SK-N-MC (cell line): ENCODE measurements at regions not wholly inside any gene's neighbourhood (a gene's known extent, or its start where the extent isn't known, plus 50 kb on each side); places are given as distances from the start of the nearest gene placed in this dataset.

Source experiments
- DNase-seq: peaks from one replicate; pipeline ENCODE4 v3.0.0-alpha.2; 2011; ENCODE audit warnings: low read depth, low spot score
- H3K27ac ChIP-seq: fragments of 200-600 bp; sonication (generic); 2 replicates; pipeline ENCODE4 v1.5.1; 2016; ENCODE audit warnings: mixed run types
- H3K36me3 ChIP-seq: fragments of 200-600 bp; sonication (generic); 2 replicates; pipeline ENCODE4 v1.6.1; 2017; ENCODE audit warnings: antibody characterized with exemption, low read length, mixed read lengths; ENCODE audit not compliant: insufficient read depth
- H3K4me3 ChIP-seq: fragments of 200-600 bp; sonication (generic); 2 replicates; pipeline ENCODE4 v1.5.1; 2016
- H3K9ac ChIP-seq: fragments of 200-600 bp; sonication (generic); 2 replicates; pipeline ENCODE4 v1.8.0; 2017; ENCODE audit warnings: mixed run types, mixed read lengths; ENCODE audit not compliant: insufficient read length
- H3K9me3 ChIP-seq: fragments of 200-600 bp; sonication (generic); 2 replicates; pipeline ENCODE4 v1.6.1; 2017; ENCODE audit warnings: low read depth, mild to moderate bottlenecking, antibody characterized with exemption, low read length, moderate library complexity, mixed read lengths
- EZH2 ChIP-seq: fragments of 200-600 bp; sonication (generic); IDR thresholded peaks from one replicate; pipeline ENCODE4 v1.6.1; 2017; ENCODE audit warnings: antibody characterized with exemption
- FOXP2 ChIP-seq: optimal IDR thresholded peaks from 2 replicates; pipeline ENCODE3; 2011; ENCODE audit warnings: mild to moderate bottlenecking, moderate library complexity; ENCODE audit not compliant: insufficient read depth; ENCODE audit errors: extremely low read length, control extremely low read depth
- POLR2AphosphoS5 ChIP-seq: IDR thresholded peaks from 2 replicates; pipeline ENCODE4 v1.6.1; 2012; ENCODE audit warnings: mild to moderate bottlenecking, low read depth, low read length, borderline replicate concordance

DNA sequence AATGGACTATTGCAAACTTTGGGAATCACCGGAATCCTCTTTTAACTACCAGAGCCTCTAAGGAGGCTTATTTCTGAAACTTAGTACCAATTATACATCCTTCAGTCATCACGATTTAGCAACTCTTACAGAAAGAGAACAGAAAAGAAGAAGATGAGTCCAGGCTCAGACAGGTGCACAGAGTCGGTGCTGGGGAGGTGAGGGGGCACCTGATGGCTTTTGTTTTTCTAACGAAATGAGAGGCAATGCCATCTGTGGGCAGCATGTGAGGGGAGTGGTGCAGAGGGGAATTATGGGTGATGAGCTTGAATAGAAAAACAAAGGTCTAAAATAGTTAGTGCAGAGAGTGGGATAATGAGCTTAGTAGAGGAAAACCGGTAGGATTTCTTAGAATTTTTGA, 522.6 kb downstream of the CMPK2 start:
- Histone ChIP-seq H3K27ac (no peak overlapping the region), H3K36me3 (no peaks in the 10 kb centered on the region), H3K4me3 (no peak overlapping the region), H3K9ac (no peak overlapping the region), H3K9me3 (no peaks in the 10 kb centered on the region)
- DNase-seq = no peak
- no peak for TF ChIP-seq POLR2AphosphoS5
- no peak for TF ChIP-seq EZH2
- no peak for TF ChIP-seq FOXP2

DNA sequence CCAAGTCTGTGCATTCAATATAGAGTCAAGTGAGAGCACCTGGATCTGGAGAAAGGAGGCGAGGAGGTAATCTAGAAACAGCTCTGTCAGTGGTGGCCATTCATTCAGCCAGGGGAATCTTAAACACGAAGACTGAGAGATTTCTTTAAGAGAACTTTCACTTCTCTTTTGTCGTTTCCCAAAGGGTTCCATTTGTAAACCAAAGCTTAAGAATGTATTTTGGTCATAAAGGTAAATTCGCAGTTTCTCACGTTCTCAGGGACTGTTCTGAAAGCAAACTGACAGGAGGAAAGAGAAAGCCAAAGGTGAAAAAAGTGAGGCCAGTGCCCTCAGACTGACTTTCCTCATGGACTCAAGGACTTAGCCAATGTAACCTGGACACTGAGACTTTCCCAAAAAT, 513.5 kb downstream of the CMPK2 start:
- Histone ChIP-seq H3K9me3 (no peaks in the 10 kb centered on the region), H3K9ac (no peak overlapping the region), H3K27ac (no peak overlapping the region), H3K4me3 (no peak overlapping the region), H3K36me3 (no peaks in the 10 kb centered on the region)
- DNase-seq = no peak
- TF ChIP-seq FOXP2 = no peak
- TF ChIP-seq POLR2AphosphoS5 = no peak
- TF ChIP-seq EZH2 = no peak

DNA sequence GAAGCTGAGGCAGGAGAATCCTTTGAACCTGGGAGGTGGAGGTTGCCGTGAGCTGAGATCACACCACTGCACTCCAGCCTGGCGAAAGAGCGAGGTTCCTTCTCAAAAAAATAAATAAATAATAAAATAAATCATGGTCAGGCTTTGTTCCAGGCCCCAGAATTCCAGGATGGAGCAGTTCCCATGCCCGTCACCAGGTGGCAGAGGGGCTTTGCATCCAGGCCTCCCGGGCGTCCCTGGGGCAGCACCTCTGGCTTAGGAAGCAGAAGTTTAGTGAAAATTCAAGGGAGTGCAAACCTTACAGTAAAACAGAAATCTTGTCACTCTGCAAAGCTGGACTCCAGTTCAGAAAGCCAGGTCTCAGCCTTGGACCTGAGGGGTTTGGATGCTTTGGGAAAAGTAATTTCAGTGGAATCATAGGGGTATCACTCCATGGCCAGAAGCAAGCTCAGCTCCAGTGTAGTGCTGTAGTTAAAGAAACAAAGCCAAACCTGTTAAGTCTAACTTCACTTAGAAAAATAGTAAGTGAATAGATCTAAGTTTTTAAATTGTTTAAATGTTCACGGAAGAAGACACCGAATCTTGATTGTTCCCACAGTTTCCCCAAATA, 512.7 kb downstream of the CMPK2 start:
- Histone ChIP-seq H3K9me3 (no peaks in the 10 kb centered on the region), H3K36me3 (no peaks in the 10 kb centered on the region), H3K4me3 (no peak overlapping the region), H3K27ac (no peak overlapping the region), H3K9ac (no peak overlapping the region)
- peak; percentile 6 for DNase-seq
- TF ChIP-seq EZH2 (no peak), POLR2AphosphoS5 (no peak), FOXP2 (no peak)

DNA sequence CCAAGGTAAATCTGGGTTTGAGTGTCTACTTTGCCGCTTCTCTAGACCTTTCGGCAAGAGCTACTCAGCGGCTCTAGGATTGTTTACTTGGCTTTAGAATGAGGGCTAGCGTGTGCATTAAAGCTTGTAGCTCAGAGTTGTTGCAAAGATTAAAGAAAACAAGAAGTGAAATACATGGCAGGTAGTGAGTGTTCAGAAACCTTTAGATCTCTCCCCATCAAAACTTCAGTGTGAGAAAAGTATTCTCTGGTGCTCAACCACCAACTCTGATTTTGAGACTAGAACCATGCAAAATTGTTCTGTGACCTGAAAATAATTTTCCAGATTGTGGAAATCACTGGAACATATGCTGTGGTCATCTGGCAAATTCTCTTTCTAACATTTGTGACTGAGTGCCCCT, 512.0 kb downstream of the CMPK2 start:
- Histone ChIP-seq H3K27ac (no peak overlapping the region), H3K36me3 (no peaks in the 10 kb centered on the region), H3K4me3 (no peak overlapping the region), H3K9ac (no peak overlapping the region), H3K9me3 (no peaks in the 10 kb centered on the region)
- TF ChIP-seq FOXP2 (no peak), POLR2AphosphoS5 (no peak), EZH2 (no peak)
- DNase-seq = no peak

DNA sequence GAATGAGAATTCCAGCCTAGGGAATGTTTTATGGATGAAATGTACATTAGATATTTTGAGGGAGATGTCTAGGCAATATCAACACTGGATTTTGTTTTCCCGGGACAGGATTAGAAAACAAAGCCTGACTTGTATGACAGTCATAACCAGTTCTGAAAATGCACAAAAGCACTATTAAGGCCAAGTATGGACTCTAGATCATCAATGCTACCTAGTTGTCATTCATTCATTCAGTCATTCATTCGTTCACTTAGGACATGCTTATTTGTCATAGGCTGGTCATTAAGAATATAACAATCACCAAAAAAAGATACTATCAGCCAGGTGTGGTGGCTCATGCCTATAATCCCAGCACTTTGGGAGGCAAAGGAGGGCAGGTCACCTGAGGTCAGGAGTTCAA, 511.2 kb downstream of the CMPK2 start:
- TF ChIP-seq EZH2 (no peak), POLR2AphosphoS5 (no peak), FOXP2 (no peak)
- no peak for DNase-seq
- Histone ChIP-seq H3K36me3 (no peaks in the 10 kb centered on the region), H3K27ac (no peak overlapping the region), H3K4me3 (no peak overlapping the region), H3K9ac (no peak overlapping the region), H3K9me3 (no peaks in the 10 kb centered on the region)

DNA sequence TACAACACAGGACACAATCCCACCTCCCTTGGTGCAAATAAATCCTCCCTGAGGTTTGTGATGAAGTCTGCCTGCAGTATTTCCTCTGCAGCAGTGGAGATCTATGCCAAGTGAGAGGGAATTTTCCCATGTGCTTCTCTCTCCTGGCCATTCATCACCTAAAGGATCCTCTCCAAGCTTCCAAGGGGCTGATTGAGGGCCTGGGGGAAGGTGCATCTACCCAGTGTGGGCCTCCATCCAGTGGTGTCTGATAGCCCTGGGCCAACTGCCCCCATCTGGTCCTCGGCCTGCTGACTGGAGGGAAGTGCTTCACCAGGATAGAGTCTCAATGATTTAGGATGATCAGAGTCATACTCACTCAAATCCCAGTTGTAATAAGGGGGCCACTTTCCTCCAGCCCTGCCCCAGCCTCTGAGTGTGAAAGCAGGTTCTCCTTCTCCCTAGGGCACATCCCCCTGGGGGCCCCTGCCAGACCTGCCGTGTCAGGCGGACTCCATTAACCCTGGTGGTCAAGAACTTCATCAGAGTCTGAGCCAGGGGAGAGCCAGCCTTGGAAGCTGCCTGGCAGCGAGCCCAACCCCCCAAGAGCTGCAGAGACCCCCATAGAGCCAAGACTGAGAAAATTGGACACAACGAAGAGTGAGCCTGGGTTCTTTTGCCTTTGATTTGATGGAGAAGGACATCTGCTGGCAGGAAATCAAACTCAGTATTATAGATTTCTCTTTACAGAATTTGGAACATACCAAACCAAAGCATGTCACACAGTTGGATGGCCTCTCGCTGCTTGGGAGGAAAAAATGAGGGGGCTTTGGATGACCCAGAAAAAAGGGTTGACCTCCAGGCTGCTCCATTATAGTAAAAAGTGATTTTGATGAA, 509.6 kb downstream of the CMPK2 start:
- H3K9me3 ChIP-seq = no peaks in the 10 kb centered on the region
- no peak overlapping the region for H3K9ac ChIP-seq
- no peak for TF ChIP-seq FOXP2
- no peak for TF ChIP-seq POLR2AphosphoS5
- no peak for TF ChIP-seq EZH2
- DNase-seq = no peak
- no peak overlapping the region for H3K4me3 ChIP-seq
- H3K36me3 ChIP-seq = no peaks in the 10 kb centered on the region
- no peak overlapping the region for H3K27ac ChIP-seq

DNA sequence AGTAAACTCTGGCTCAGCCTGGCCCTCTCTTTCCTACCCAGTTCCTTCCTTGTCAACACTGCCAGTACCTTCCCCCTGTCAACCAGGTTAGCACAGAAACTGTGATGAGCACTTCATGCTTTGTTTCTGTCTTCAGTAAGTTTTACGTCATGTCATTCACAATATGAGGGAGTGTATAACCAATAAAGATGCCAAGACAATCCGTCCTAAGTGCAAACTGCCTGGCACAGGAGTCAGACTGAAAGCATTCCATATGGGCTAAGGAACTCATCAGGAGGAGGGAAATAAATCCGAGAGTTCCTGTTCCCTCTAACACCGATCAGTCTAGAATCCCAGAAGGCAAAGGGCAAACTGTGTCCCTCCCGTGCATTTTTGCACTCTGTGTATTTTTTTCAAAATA, 507.2 kb downstream of the CMPK2 start:
- Histone ChIP-seq H3K36me3 (no peaks in the 10 kb centered on the region), H3K9me3 (no peaks in the 10 kb centered on the region), H3K9ac (no peak overlapping the region), H3K27ac (no peak overlapping the region), H3K4me3 (no peak overlapping the region)
- TF ChIP-seq POLR2AphosphoS5 (no peak), EZH2 (no peak), FOXP2 (no peak)
- DNase-seq = no peak

DNA sequence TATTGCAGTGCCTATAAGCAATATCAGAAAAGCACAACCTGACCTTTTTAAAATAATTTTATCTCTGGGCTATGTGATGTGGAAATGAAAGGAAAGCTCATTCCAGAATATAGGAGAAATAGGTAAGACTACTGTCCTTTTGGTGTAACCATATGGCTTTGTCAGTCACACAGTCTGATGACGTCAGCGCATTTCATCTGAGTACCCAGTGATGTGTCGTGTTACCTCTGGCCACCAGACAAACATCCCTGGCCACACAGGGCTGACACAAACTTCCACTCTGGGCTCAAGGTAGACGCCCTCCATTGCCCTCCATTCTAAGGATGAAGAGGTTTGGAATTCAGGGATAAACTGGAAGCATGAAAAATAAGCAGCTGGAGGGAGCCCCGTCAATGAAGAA, 506.7 kb downstream of the CMPK2 start:
- TF ChIP-seq POLR2AphosphoS5 (no peak), EZH2 (no peak), FOXP2 (no peak)
- H3K4me3 ChIP-seq = no peak overlapping the region
- DNase-seq = no peak
- no peak overlapping the region for H3K27ac ChIP-seq
- H3K9me3 ChIP-seq = no peaks in the 10 kb centered on the region
- no peak overlapping the region for H3K9ac ChIP-seq
- no peaks in the 10 kb centered on the region for H3K36me3 ChIP-seq
